NCI-H187 (cell line): ENCODE measurements at regions not wholly inside any gene's neighbourhood (a gene's known extent, or its start where the extent isn't known, plus 50 kb on each side); places are given as distances from the start of the nearest gene placed in this dataset.
"Not testable (repeated sequence)": the region's sequence is repeated elsewhere in the genome, so short reads cannot be mapped to it uniquely, and the experiment has no call there.

Source experiments
- DNase-seq, 2 experiments: peaks; one replicate each; lab custom pipeline; 2025; lab: John Stamatoyannopoulos, UW

GRCh38 chr2:129193961-129194360 is 785.5 kb upstream of the RAB6C start:
- no peak for DNase-seq

GRCh38 chr2:129199501-129199900 is 780.0 kb upstream of the RAB6C start:
- no peak for DNase-seq

DNA sequence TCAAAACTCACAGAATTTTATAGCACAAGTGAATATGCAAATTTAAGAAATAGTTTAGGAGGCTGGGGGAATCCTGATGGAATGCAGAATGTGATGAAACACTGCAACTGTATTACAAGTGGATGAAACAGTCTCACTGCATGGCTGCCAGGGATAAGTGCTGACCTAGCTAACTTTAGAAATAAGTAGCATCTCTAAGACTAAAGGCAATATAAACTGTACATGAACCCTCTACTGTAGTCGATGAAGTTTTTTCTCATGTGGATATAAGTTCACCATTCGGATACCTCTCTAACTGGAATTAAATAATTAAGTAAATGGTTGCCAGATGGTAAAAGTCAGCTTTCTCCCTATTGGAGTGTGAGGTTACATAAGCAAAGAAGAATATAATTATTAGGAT is 777.8 kb upstream of the RAB6C start:
- no peak for DNase-seq

DNA sequence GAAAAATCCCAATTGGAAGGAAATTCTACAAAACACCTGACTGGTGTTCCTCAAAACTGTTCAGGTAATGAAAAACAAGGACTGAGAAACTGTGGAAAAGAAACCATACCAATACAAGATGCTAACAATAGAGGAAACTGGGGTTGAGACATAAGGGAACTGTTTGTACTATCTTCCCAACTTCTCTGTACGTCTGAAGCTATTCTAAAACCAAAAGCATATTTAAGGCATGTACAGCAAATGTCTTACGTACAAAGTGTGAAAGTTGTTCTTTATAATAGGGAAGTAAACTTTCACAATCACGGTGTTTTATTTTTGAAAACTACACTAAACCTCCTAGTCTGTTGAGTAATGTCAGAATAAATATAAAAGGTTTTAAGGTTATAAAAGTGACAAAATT is 776.1 kb upstream of the RAB6C start:
- no peak for DNase-seq

- not testable (repeated sequence) for DNase-seq
Measured at GRCh38 chr2:129204581-129204980, 774.9 kb upstream of the RAB6C start.

GRCh38 chr2:129205176-129205575 is 774.3 kb upstream of the RAB6C start:
- DNase-seq = no peak

- no peak for DNase-seq
Measured at GRCh38 chr2:129205766-129206165, 773.7 kb upstream of the RAB6C start.

- DNase-seq = no peak
Measured at GRCh38 chr2:129212299-129212958, 767.0 kb upstream of the RAB6C start.

DNA sequence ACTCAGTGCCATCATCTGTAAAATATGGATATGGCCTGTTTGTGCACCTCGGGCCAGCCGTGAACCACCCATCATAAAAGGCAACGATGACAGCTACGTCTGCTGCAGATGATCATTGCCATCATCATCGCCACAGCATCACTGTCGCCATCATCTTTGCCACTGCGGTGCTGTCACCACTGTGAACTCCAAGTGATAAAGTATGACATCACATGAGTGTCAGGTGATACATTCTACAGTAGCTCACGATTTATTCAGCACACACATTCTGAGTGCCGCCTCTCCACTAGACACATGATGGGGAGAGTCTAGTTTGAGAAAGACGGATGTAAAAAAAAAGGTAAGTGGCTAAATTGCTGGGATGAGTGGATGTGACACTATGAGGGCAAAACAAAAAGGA is 755.4 kb upstream of the RAB6C start:
- no peak for DNase-seq

GRCh38 chr2:129224486-129224885 is 755.0 kb upstream of the RAB6C start:
- no peak for DNase-seq

DNA sequence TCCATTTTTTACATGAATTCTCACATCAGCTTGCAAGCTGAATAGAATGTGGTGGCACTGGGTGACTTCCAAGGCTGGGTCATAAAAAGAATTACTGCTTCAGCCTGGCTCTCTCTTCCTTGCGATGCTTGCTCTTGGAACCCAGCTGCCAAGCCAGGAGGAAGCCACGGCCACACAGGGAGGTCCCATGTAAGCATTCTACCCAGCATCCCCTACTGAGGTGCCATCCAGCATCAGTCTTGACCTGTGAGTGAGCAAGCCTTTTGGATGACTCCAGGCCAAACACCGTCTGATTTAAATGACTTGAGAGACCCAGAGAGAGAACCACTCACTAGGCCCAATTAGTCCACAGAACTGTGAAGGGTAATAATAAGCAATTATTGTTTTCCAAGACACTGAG is 750.3 kb upstream of the RAB6C start:
- no peak for DNase-seq

DNA sequence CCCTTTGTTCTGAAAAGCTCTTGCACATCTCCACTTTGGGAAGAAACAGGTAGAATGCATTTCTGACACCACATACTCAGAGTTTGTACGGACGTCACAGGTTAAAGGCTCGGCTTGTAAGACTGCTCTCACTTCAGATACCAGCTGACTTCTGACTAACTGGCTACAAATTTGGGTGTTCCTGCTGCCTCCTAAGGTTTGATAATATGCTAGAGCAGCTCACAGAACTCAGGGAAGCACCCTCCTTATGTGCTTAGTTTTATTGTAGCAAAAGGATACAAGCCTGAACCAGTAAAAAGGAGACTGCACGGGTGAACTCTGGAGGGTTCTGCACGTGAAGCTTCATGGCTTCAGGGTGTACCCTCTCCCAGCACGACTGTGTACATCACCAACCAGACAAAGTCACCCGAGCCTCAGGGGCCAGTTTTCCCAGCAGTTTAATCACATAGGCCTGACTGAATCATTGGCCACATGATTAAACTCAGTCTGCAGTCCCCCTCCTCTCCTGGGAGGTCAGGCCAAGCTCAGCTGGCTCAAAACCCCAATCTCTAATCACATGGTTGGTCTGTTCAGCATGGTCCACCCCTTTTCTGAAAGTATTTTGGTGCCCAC is 749.5 kb upstream of the RAB6C start:
- DNase-seq = no peak

DNA sequence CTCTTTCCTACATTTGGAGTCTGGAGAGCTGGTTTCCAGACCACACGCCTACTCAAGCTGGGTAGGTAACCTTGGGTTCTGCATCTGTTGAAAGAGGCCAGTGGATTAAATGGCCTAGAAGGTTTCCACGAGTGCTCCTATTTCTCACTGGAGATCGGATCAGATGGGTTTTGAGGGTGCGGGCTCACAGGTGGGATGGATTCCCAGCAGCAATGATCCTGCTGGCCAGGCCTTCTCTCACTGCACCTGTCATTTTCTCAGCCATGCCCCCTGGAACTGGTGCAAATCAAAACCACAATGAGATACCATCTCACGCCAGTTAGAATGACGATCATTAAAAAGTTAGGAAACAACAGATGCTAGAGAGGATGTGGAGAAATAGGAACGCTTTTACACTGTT is 747.5 kb upstream of the RAB6C start:
- no peak for DNase-seq

DNA sequence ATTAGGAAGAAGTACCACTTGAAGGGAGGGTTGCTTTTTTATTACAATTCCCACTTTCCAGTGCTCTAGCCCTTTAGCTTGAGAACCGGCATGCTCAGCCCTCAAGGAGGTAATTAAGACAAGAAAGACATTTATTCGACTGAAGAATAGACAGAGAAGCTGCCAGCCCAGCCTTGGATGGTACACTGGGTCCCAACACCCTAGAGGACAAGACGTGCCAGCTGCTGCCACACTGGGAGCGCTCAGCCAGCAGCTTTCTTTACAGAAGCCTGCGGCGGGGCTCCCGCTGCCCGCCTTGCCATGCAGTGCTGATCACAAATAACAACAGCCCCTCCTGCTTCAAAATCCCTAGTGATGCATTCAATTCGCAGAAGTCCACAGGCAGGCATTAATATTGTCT is 746.3 kb upstream of the RAB6C start:
- DNase-seq = no peak

- DNase-seq = no peak
Measured at GRCh38 chr2:129233751-129234406, 745.6 kb upstream of the RAB6C start.

DNA sequence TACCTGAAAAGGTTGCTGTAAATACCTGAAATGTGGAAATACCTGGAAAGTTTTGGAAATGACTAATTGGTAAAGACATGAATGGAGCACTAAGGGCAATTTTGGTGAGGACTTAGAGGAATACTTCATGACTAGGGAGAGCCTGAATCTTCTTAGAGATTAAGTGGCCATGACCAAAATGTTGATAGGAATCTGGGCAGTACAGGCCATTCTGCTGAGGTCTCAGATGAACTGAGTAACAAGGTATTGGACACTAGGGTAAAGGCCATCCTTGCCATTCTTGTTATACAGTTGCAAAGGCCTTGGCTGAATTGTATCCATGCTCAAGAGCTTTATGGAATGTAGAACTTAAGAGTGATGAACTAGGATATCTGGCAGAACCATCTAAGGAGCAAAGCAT is 742.9 kb upstream of the RAB6C start:
- DNase-seq = no peak

GRCh38 chr2:129237966-129238725 is 741.3 kb upstream of the RAB6C start:
- no peak for DNase-seq

DNA sequence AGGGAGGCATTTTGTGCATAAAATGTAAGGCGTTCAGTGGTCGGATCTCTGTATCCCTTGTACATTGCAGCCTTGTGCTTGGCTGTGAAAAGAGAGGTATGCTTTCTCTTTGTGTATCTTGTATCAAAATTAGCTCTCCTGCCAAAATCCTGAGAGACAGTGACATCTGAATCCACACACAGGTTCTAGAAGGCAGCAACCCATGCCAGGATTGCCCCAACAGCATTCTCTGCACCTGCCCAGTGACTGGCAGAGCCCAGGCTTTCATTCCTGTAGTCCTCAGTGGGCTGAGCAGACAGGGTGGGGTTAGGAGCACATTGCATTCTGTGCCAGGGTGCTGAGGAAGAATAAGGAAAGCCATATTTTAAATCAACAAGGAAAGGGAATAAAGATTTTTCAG is 740.3 kb upstream of the RAB6C start:
- no peak for DNase-seq

DNA sequence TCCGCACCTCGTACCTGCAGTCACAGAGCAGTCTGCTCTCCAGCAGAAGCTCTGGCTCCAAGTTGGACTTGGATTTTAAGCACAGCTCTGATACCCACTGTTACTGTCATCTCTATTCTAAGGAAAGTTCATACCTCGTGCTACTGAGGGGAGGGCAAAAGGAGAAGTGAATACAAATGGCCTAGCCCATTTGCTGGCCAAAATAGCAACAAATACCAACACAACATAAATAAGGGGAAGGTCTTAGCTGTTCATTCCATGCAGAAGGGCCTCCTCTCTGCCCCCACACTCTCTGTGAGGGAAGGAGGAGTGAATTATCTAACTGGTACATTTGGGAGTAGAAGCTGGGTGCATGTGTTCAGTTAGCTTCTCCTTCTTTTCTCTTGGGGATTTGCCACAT is 739.4 kb upstream of the RAB6C start:
- no peak for DNase-seq

DNA sequence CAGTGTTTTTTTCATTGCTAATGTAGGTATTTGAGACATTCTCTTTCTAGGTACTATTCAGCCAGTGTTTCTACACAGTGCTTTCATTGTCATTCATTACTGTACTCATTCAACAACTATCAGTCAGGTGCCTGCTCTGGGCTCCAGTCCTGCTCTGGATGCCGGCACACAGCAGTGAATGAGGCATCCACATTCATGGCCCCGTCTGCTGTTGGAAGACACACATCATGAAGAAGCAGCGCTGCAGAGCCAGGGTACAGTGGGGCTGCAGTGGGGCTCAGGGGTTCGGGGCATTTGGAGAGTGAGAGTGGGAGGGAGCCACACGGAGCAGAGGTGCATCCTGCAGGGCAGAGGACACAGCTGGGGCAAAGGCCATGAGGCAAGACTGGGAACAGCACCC is 737.2 kb upstream of the RAB6C start:
- no peak for DNase-seq

- no peak for DNase-seq
Measured at GRCh38 chr2:129247751-129248150, 731.7 kb upstream of the RAB6C start.

DNA sequence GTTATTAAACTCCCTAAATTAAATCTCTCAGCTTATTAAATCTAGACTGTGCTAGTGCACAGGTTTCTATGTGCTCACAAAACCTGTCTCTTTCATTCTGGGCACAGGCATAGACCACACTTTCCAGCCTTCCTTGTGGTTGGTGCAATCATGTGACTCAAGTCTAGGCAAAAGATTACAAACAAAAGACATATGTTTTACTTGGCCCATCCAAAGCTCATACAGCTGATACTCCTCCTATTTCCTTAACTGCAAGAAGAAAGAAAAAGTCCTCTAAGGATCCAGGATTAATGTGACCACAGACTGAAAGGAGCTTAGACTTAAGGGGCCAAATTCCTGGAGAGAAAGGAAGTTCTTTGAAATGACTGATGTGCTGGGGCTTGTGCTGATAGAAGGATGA is 731.3 kb upstream of the RAB6C start:
- DNase-seq = no peak
